Renal pelvis (tissue), 1 donor: ENCODE measurements at regions not wholly inside any gene's neighbourhood (a gene's known extent, or its start where the extent isn't known, plus 50 kb on each side); places are given as distances from the start of the nearest gene placed in this dataset.
"Not testable (repeated sequence)": the region's sequence is repeated elsewhere in the genome, so short reads cannot be mapped to it uniquely, and the experiment has no call there.

ENCODE experiments used
- DNase-seq: peaks from one replicate; pipeline ENCODE4 v3.0.0-alpha.2; 2013

- no peak for DNase-seq
Measured at GRCh38 chr11:134978388-134979088, 566.5 kb upstream of the B3GAT1 start.

DNA sequence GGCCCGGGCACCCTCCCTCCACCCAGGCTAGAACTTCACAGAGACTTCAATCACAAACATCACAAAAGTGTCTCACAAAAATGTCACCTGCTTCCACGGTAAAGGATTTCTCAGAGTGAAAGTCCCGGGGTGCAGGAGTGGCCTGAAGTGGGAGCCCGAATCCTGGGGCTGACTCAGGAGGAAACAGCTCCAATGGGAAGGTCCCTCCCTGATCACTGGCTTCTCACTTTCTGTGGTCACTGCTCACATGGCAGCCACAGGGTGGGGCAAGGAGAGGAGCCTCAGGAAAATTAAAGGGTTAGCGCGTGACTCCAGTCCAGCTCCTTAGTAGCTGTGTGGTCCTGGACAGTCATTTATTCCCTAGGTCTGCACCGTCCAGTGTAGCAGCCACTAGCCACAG lies 564.5 kb upstream of the B3GAT1 start:
- DNase-seq: no peak

DNA sequence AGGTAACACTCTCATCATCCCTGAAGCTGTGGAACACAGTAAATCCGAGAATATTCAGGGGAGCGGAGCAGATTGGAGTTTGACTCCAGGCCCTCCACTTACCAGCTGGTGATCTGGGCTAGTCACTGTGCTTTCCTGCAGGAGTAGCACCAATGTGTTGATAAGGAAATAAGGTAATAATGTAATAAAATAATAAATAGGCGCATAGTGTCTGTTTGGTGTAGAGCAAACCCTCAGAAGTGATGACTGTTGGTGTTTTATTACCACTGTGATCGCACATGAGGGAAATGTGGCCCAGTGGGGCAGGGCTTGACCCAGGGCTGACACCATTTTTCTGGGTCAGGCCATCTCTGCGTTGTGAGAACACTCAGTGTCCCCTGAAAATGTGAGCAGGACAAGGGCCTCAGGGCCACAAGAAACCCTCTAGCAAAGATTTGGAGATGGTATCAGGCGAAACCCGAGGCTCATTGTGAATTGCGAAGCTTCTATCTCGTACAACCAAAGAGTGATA lies 563.9 kb upstream of the B3GAT1 start:
- DNase-seq: no peak

GRCh38 chr11:134973801-134974200 lies 561.8 kb upstream of the B3GAT1 start:
- DNase-seq: no peak

DNA sequence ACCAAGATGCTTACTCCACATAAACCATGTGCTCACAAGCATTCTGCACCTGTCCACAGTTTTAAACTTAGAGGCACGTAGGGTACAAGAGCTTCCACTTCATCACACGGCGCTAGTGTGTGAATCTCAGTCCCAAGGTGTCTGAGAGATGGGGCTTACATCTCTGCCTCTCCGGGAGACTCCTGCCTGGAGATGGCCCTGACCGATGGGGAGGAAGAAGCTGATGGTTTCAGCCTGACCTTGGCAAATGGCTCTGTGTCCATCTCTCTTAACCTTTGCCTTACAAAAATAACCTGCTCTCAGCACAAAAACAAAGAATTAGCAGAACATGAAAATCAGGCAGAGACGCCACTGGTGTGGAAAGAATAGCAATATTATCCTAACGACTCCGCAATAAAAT lies 559.3 kb upstream of the B3GAT1 start:
- DNase-seq: no peak

GRCh38 chr11:134967746-134968145 lies 555.7 kb upstream of the B3GAT1 start:
- DNase-seq: no peak

DNA sequence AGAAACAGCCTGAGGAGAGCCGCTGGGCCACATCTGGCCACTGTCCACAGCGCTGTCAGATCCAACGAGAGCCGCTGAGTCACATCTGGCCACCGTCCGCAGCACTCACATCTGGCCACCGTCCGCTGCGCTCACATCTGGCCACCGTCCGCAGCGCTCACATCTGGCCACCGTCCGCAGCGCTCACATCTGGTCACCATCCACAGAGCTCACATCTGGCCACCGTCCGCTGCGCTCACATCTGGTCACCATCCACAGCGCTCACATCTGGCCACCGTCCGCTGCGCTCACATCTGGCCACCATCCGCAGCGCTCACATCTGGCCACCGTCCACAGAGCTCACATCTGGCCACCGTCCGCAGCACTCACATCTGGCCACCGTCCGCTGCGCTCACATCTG lies 549.3 kb upstream of the B3GAT1 start:
- not testable (repeated sequence) for DNase-seq

- no peak for DNase-seq
Measured at GRCh38 chr11:134958870-134959269, 546.8 kb upstream of the B3GAT1 start.

- DNase-seq: no peak
Measured at GRCh38 chr11:134958336-134958640, 546.2 kb upstream of the B3GAT1 start.

DNA sequence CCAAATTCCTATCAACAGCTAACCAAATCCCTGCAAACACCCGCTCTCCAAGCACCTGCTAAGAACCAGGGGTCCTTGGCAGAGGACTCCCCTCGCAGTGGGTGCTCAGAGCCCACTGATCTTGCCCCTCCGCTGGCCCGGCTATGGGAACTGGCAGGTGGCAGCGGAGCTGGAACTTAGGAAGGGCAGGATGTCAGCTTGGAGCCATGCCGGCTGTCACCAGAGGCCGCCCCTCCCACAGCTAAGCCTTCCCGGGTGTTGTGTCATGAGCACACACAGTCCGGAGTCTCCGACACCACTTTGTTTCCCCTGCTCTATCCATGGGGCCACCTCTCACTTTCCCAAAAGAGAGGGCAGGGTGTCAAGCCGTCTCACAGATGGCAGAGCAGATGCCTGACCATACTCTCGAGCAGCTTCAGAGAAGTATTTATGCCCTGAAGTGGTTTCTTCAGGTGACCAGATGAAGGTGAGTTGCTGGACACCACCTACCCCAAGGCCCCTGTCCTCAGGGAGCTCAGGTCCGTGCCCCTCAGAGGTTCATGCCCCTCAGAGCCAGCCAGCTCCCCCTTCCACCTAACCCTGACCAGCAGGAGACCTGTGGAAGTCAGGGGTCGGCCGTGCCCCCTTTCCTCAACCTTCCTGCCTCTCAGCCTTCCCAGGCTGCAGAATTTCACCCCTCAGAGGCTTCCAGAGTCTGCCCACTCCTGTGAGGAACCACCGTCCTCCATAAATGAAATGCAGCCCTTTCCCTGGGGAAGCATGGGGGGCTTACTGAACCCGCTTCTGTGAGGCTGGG lies 545.7 kb upstream of the B3GAT1 start:
- no peak for DNase-seq

GRCh38 chr11:134956450-134957210 lies 544.6 kb upstream of the B3GAT1 start:
- no peak for DNase-seq

DNA sequence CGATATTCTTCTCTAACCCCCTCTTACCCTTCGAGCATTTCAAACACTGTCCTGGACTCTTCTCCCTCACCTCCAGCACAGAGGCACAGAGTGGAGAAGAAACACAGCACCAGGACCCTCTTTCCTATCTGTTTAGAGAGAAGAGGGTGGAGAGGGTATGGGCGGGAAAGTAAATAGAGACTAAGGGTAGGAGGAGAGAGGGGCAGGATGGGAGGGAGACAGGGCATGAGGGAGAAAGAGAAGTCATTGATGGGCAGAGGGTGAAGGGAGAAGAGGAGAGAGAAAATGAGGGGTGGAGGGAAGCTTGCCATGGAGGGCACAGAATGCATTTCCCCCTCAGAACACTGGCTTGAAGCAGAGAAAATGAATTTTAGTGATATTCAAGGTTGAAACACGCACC lies 543.9 kb upstream of the B3GAT1 start:
- not testable (repeated sequence) for DNase-seq

DNA sequence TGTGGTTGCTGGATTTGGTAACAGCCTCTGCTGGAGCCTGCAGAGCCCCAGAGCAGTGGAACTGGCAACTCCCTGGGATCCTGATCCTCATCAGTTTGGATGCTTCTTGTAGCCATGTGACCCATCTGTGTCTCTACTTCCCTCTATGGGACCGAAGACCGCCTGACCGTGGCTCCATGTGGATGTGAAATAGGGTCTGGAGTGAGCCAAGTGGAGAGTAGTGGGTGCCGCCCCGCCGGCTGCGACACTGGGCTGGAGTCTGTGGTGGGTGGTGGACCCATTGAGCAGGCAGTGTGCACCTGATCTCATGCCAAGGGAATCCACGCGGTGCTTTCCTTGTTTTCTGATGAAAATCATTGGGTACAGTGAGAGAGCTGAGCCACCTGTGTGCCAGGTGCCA lies 543.2 kb upstream of the B3GAT1 start:
- no peak for DNase-seq

GRCh38 chr11:134954456-134954855 lies 542.4 kb upstream of the B3GAT1 start:
- not testable (repeated sequence) for DNase-seq

GRCh38 chr11:134953417-134953970 lies 541.5 kb upstream of the B3GAT1 start:
- not testable (repeated sequence) for DNase-seq

DNA sequence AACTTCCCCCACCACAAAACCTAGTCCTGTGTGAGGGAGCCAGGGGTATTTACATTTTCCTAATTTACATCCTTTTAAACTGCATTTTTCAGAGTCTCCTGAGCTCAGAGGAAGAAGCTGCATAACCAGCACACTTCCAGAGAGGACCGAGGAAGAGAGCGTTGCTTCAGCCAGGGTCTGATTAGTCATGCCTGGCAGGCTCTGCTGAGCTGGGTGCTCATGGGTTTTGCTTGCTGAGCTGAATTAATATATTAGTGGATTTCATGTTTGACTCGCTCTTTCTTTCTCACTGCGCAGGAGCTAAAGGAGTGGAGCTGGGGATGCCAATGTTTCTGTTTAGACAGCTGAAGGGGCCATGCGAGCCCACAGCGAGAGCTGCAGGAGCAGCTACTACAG lies 539.3 kb upstream of the B3GAT1 start:
- no peak for DNase-seq

DNA sequence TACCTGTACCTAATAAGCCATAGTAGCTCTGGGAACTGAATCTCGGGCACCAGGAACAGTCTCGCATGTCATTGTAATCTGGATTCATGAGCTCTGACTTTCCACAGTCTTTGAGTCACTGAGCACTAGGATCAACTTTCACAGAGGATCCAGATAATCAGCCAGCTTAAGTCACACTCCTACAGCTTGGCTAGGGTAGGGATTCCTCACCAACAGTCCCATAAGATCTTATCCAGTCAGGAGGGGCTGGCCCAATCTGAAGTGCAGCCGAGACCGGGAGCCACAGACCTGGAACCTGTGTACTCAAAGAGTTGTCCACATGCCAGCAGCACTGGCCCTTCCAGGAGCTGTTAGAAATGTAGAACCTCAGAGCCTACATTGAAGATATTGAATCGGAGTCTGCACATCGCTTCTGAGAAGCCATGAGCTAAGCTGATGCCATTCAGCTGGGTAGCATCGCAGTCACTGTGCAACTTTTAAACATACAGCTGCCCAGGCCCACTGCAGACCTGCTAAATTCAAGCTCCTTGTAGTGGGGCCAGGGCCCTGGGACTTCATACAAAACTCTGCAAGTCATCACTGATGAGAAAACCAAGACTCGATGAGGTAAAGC lies 538.8 kb upstream of the B3GAT1 start:
- DNase-seq: no peak

DNA sequence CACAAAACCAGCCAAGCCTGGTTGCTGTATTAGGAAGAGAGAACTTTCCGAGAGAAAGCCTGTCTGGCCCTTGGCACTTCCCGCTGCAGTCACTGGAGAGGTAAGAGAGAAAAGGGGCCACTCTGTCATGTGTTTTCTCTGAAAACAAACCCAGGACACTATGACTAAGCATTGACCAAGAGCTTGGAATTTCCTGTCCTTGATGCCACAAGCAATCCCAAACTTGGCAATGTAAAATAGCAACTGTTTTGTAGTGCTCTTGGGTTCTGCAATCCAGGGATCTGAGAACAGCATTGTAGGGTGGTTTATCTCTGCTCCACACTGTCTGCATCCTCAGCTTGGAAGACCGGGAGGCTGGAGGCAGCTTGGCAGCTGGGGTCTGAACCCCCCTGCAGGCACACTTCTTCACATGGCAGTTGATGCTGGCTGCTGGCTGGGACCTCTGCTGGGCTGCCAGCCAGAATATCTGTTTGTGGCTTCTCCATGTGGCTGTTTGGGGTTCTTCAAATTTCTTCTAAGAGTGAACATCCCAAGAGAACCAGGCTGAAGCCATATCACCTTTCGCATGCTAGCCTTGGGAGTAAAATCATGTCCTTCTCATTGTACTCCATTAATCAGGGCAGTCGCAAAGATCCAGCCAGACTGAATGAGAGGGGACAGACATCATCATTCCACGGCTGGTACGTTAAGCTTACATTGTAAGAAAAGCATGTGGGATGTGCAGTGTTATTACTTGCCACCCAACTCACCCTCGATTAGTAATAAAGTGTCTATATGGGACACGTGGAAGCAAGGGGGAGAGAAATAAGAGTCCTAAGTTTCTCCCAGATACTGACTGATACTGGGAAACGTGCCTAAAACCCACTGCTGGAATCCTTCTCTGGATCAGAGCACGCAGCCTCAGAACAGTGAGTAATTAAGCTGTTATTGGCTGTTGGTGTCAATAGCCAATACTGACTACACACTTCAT lies 537.4 kb upstream of the B3GAT1 start:
- DNase-seq: no peak

DNA sequence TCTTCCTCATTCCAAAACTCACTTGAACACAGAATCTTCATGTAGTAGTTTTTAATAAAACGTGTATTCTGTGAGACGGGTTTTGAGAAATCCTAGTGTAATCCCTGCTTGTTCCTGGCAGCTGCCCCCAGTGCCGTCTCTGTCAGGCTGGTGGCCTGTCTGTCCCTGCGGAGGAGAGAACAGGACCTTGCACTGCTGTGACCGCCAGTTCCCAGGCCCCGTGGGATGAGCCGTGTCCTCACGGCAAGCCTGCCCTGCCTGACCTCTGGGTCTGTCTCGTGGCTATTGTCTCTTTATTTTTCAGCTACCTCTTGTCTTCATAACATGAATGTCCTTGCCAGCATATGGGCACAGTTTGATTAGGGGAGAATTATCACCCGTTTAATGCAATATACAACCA lies 535.5 kb upstream of the B3GAT1 start:
- no peak for DNase-seq

DNA sequence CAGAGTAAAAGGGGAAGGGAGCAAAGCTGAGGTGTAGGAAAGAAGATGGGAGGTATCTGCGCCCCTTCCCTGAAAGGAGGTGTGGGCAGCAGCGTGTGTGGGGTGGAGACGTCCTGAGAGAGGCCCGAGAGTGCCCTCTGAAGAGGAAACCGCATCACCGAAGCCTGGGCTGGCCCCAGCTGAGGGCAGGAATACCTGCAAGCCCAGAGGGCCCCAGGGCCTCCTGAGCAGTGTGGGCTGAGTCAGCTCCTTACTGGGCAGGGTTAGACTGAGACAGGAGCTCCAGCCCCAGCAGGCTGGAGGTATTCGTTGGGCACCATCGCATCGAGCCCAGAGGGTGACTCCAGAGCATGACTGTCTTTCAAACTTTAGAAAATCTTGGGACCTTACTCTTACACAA lies 534.0 kb upstream of the B3GAT1 start:
- DNase-seq: no peak

DNA sequence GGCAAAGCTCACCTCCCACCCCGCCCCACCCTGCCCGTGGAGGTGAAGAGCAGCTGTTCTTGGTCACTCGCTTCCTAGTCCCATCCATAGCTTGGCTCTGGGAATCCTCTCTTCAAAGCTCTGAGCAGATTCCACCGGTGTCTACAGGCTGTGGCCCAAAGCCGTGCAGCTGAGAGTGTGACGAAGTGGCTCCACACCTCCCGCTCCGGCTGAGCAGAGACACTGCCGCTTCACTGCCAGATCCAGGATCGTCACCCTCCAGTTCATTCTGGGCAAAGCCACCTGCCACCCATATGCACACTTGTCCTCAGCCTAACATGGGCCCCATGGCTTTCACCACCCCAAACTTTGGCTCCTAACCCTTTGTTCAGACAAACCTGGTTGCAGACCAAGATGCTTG lies 532.9 kb upstream of the B3GAT1 start:
- no peak for DNase-seq
